ENCODE measurements at regions not wholly inside any gene's neighbourhood (a gene's known extent, or its start where the extent isn't known, plus 50 kb on each side); places are given as distances from the start of the nearest gene placed in this dataset.

DNA sequence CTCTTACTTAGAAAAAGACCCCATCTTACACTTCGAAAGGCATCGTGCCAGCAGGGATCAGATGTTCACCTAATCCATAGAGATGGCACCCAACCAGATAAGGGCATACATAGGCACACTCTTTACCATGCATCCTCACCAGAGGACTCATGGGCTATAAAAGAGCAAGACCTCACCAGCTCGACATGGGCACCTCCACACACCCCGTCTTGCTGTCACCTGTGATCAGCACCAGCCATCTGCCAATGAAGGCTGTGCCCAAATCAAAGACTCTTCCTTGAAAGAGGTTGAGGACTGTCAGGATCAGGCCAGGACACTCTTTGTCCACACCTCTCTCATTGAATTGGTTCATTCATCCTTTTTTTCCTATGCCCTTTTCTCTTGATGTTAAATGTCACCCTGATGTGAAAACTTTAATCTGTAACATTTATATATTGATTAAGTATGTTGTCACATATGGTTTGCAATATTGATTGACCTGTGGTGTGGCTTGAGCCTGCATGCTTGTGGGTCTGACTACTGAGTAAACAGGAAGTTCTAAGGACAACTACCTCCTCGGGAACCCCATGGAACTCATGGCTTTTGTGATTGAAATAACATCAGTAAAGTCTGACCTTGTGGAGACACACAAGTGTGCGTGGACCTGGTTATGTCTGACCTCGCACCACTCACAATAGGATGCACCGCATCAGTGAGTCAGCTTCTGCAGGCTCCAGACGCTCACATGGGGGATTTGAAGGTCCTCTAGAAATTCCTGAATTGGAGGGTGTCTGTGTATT, 75.5 kb downstream of the HTR5A start:
- TF ChIP-seq, protein P1, sequence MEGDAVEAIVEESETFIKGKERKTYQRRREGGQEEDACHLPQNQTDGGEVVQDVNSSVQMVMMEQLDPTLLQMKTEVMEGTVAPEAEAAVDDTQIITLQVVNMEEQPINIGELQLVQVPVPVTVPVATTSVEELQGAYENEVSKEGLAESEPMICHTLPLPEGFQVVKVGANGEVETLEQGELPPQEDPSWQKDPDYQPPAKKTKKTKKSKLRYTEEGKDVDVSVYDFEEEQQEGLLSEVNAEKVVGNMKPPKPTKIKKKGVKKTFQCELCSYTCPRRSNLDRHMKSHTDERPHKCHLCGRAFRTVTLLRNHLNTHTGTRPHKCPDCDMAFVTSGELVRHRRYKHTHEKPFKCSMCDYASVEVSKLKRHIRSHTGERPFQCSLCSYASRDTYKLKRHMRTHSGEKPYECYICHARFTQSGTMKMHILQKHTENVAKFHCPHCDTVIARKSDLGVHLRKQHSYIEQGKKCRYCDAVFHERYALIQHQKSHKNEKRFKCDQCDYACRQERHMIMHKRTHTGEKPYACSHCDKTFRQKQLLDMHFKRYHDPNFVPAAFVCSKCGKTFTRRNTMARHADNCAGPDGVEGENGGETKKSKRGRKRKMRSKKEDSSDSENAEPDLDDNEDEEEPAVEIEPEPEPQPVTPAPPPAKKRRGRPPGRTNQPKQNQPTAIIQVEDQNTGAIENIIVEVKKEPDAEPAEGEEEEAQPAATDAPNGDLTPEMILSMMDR (optimal IDR thresholded peaks at IDR 0.05 in 1 of 3, IDR thresholded peaks at IDR 0.05 in 1 of 3, conservative IDR thresholded peaks at IDR 0.05 in 1 of 3; ENCODE audit: extremely low read depth in 1 of 3, insufficient read depth in 2 of 3, low read length in 3 of 3), result no peak
- TF ChIP-seq EZH2 (IDR thresholded peaks at IDR 0.05; ENCODE audit: low read length), result no peak

Data from keratinocyte (primary cell).